Activated naive CD4-positive, alpha-beta T cell treated with anti-CD3 and anti-CD28 coated beads, Interleukin-2, amount 10 ng/mL, durations not matched to agents 7 days and 5 days (primary cell): ENCODE measurements at regions not wholly inside any gene's neighbourhood (a gene's known extent, or its start where the extent isn't known, plus 50 kb on each side); places are given as distances from the start of the nearest gene placed in this dataset.
"Not testable (repeated sequence)": the region's sequence is repeated elsewhere in the genome, so short reads cannot be mapped to it uniquely, and the experiment has no call there.

Experiments used
- CTCF ChIA-PET: fragments of 350-600 bp; sonication (Branson Sonifier 250); formaldehyde crosslinking; loops from one replicate; lab custom pipeline; 2021; ENCODE audit warnings: antibody characterized with exemption; lab: Charles Lee
- DNase-seq: peaks from one replicate; pipeline ENCODE4 v3.0.0-alpha.2; 2020
- H3K27ac Mint-ChIP-seq: one replicate; pipeline ENCODE4 v1.8.0; 2021; ENCODE audit warnings: mild to moderate bottlenecking, moderate library complexity, mixed read lengths
- H3K27me3 Mint-ChIP-seq: one replicate; pipeline ENCODE4 v1.8.0; 2021; ENCODE audit warnings: mild to moderate bottlenecking, mixed read lengths
- H3K36me3 Mint-ChIP-seq: one replicate; pipeline ENCODE4 v1.8.0; 2021; ENCODE audit warnings: mixed read lengths
- H3K4me1 Mint-ChIP-seq: one replicate; pipeline ENCODE4 v1.8.0; 2021; ENCODE audit warnings: mixed read lengths
- H3K4me3 Mint-ChIP-seq: one replicate; pipeline ENCODE4 v1.8.0; 2021; ENCODE audit warnings: mild to moderate bottlenecking, moderate library complexity, mixed read lengths
- H3K9me3 Mint-ChIP-seq: one replicate; pipeline ENCODE4 v1.8.0; 2021; ENCODE audit warnings: mixed read lengths

GRCh38 chrX:74160358-74160757 lies 143.6 kb upstream of the ZCCHC13 start:
- Mint-ChIP-seq H3K4me1 (no peaks in the 10 kb centered on the region), H3K36me3 (no peaks in the 10 kb centered on the region), H3K27ac (no peak overlapping the region), H3K27me3 (no peaks in the 10 kb centered on the region), H3K4me3 (no peak overlapping the region), H3K9me3 (no peaks in the 10 kb centered on the region)
- no peak for DNase-seq
- CTCF ChIA-PET: no interaction called here

- CTCF ChIA-PET: no interaction called here
- Mint-ChIP-seq H3K36me3 (no peaks in the 10 kb centered on the region), H3K4me1 (no peaks in the 10 kb centered on the region), H3K9me3 (no peaks in the 10 kb centered on the region), H3K4me3 (no peak overlapping the region), H3K27ac (no peak overlapping the region), H3K27me3 (no peaks in the 10 kb centered on the region)
- no peak for DNase-seq
Measured at GRCh38 chrX:74147439-74147838, 156.5 kb upstream of the ZCCHC13 start.

- no peaks in the 10 kb centered on the region for H3K36me3 Mint-ChIP-seq
- no peaks in the 10 kb centered on the region for H3K4me1 Mint-ChIP-seq
- no peaks in the 10 kb centered on the region for H3K27me3 Mint-ChIP-seq
- no peak overlapping the region for H3K27ac Mint-ChIP-seq
- no peak for DNase-seq
- no peaks in the 10 kb centered on the region for H3K9me3 Mint-ChIP-seq
- CTCF ChIA-PET: no interaction called here
- no peak overlapping the region for H3K4me3 Mint-ChIP-seq
Measured at GRCh38 chrX:74138943-74139342, 165.0 kb upstream of the ZCCHC13 start.

DNA sequence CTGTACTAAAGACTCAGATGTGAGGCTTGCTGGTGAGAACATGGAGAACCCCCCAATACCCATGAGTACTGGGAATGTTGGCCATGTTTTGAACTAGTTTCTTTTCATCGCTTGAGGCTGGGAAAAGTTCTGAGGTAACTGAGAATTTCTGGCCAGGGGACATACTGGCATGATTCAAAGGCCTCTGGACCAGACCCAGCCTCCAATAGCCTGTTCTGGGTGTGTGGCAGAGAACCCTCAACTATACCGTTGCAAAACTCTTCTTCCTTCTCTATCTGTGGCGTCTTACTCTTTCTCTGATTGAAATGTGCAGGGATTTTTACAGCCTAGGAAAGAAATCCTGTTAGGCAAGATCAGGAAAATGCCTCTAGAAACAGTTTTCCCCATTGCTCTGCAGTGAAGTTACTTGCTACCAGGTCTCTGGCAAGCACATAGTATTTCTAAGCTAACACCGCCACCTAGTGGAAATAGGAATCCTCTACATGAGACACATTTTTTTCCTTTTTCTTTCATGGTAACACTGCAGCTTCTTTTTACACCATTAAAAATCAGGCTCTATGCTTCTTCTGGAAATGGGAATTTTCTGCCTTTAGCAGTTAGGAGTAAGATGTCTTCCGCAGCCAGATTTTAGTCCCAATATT lies 170.7 kb upstream of the ZCCHC13 start:
- no peaks in the 10 kb centered on the region for H3K27me3 Mint-ChIP-seq
- CTCF ChIA-PET: interaction anchor here (1.6 to 1.9 kb wide), 2 partner anchors 211 to 280 kb away, joined by 6 read pairs; partner anchors contain the start of gene XIST
- no peaks in the 10 kb centered on the region for H3K36me3 Mint-ChIP-seq
- DNase-seq: no peak
- H3K27ac Mint-ChIP-seq: no peak overlapping the region
- H3K4me3 Mint-ChIP-seq: no peak overlapping the region
- H3K4me1 Mint-ChIP-seq: no peaks in the 10 kb centered on the region
- H3K9me3 Mint-ChIP-seq: no peaks in the 10 kb centered on the region

GRCh38 chrX:74132280-74132679 lies 171.7 kb upstream of the ZCCHC13 start:
- H3K9me3 Mint-ChIP-seq: no peaks in the 10 kb centered on the region
- no peaks in the 10 kb centered on the region for H3K4me1 Mint-ChIP-seq
- no peak overlapping the region for H3K4me3 Mint-ChIP-seq
- H3K36me3 Mint-ChIP-seq: no peaks in the 10 kb centered on the region
- H3K27ac Mint-ChIP-seq: no peak overlapping the region
- DNase-seq: no peak
- H3K27me3 Mint-ChIP-seq: no peaks in the 10 kb centered on the region
- CTCF ChIA-PET: interaction anchor here (1.6 kb wide), 1 partner anchor 279 kb away, joined by 6 read pairs; the partner anchor contains the start of gene XIST

DNA sequence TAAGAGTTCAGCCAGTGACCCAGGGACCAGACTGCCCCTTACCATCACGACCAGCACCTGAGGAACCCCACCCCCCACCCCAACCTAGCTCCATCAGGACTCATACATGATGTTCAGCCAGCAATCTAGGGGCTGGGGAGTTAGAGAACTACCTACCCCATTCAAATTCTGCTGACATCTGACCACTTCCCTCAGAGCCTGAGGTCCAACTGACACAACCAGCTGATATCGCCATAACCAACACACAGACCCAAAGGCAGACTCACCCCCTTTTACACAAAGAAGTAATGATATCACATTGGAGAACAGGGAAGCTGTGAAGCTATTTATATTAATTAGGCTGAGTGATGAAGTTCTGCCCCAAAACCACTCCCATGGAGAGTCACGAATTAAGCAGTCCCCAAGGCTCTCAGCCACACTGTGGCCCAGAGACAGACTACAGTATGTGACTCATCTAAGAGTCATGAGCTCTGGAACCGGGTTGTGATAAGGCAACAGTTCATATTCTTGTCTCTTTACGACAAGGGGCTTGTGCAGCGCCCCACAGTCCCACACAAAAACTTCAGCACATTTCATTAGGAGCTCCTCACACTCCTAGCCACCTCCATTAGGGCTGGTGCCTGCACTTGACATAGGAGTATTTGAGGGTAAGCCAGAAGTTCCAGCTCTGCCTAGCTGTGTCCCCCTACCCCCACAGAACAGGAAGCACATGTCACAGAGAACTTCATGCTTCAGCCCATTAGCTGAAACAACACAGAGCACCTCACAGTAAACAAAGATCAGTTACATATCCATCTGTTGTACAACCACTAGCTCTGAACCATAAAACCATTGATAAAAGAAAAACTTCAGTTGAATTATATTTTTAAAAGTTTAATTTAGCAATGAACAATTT lies 184.7 kb upstream of the ZCCHC13 start:
- Mint-ChIP-seq H3K9me3 (no peaks in the 10 kb centered on the region), H3K4me3 (no peak overlapping the region), H3K27ac (no peak overlapping the region), H3K4me1 (no peaks in the 10 kb centered on the region), H3K27me3 (no peaks in the 10 kb centered on the region), H3K36me3 (no peaks in the 10 kb centered on the region)
- CTCF ChIA-PET: no interaction called here
- no peak for DNase-seq

DNA sequence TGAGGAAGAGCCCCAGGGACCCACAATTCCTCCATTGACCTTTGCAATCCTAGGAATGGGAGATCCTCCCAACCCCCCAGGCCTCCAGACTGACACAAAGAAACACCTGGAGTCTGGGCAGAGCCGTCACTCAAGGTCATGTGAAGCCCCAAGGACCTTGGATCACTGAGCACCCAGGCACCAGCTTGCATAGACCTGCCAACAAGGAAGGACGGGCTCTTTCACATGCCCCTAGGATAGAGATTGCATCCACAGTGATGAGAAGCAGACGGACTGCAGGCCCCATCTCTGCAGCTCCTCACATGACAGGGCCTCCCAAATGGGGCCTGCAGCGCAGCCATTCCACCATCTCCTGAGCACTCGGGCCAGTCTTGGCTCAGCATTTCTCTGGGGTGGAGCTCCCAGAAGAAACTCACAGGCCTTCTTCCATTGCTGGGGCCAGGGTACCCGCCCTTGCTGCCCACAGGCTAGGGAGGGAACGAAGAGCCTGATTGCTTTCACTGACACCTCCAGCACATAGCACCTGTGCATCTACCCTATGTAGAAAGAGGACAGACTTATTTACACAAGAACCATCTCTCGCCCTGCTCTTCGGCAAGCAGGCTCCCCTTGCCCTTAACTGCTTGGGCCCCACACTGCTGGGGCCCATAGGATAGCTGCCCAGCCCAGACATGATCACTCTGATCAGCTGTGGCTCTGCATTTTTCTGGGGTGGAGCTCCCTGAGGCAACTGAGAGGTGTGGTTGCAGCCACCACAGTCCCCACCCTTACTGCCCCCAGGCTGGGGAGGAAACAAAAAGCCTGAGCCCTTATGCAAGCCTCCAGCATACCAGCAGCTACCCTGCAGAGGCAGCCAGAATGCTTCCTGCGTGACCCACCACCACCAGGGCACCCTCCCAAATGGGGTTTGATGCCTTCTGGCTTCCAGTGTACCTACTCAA lies 185.7 kb upstream of the ZCCHC13 start:
- Mint-ChIP-seq H3K4me3 (no peak overlapping the region), H3K9me3 (no peaks in the 10 kb centered on the region), H3K27ac (no peak overlapping the region), H3K27me3 (no peaks in the 10 kb centered on the region), H3K4me1 (no peaks in the 10 kb centered on the region), H3K36me3 (no peaks in the 10 kb centered on the region)
- CTCF ChIA-PET: no interaction called here
- DNase-seq: no peak

- Mint-ChIP-seq H3K27ac (no peak overlapping the region), H3K27me3 (no peaks in the 10 kb centered on the region), H3K9me3 (no peaks in the 10 kb centered on the region), H3K4me3 (no peak overlapping the region), H3K36me3 (no peaks in the 10 kb centered on the region), H3K4me1 (no peaks in the 10 kb centered on the region)
- no peak for DNase-seq
- CTCF ChIA-PET: interaction anchor here (0.7 kb wide), 1 partner anchor 273 kb away, joined by 3 read pairs; no protein-coding TSS in a partner anchor
Measured at GRCh38 chrX:74111245-74111644, 192.7 kb upstream of the ZCCHC13 start.

- CTCF ChIA-PET: no interaction called here
- H3K9me3 Mint-ChIP-seq: no peaks in the 10 kb centered on the region
- no peak for DNase-seq
- no peaks in the 10 kb centered on the region for H3K36me3 Mint-ChIP-seq
- no peak overlapping the region for H3K4me3 Mint-ChIP-seq
- H3K27ac Mint-ChIP-seq: no peak overlapping the region
- H3K4me1 Mint-ChIP-seq: no peaks in the 10 kb centered on the region
- H3K27me3 Mint-ChIP-seq: no peaks in the 10 kb centered on the region
Measured at GRCh38 chrX:74107666-74108065, 196.3 kb upstream of the ZCCHC13 start.

- no peaks in the 10 kb centered on the region for H3K4me1 Mint-ChIP-seq
- no peak overlapping the region for H3K4me3 Mint-ChIP-seq
- H3K36me3 Mint-ChIP-seq: no peaks in the 10 kb centered on the region
- H3K27ac Mint-ChIP-seq: no peak overlapping the region
- no peak for DNase-seq
- CTCF ChIA-PET: no interaction called here
- no peaks in the 10 kb centered on the region for H3K27me3 Mint-ChIP-seq
- H3K9me3 Mint-ChIP-seq: no peaks in the 10 kb centered on the region
Measured at GRCh38 chrX:74104356-74105015, 199.5 kb upstream of the ZCCHC13 start.

- H3K9me3 Mint-ChIP-seq, CTCF ChIA-PET: not testable (repeated sequence)
Measured at GRCh38 chrX:74098407-74098806, 205.6 kb upstream of the ZCCHC13 start.

DNA sequence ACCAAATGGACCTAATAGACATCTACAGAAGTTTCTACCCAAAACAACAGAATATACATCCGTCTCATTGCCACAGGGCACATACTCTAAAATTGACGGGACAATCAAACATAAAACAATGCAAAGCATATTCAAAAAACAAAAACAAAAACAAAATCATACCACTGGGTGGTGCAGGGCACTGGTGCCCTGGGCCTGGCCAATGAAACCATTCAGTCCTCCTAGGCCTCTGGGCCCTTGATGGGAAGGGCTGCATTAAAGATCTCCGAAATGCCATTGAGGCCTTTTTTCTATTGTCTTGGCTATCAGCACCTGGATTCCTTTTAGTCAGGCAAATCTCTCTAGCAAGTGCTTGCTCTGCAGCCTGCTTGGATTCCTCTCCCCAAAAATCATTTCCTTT lies 213.9 kb upstream of the ZCCHC13 start:
- no peaks in the 10 kb centered on the region for H3K36me3 Mint-ChIP-seq

More at GRCh38 chrX:74098407-74098806, 205.6 kb upstream of the ZCCHC13 start:
- H3K4me3 Mint-ChIP-seq, DNase-seq, H3K4me1 Mint-ChIP-seq, H3K27me3 Mint-ChIP-seq, H3K36me3 Mint-ChIP-seq, H3K27ac Mint-ChIP-seq: not testable (repeated sequence)

GRCh38 chrX:74085642-74086236 lies 218.2 kb upstream of the ZCCHC13 start:
- Mint-ChIP-seq H3K4me1 (no peaks in the 10 kb centered on the region), H3K36me3 (no peaks in the 10 kb centered on the region), H3K27ac (no peak overlapping the region), H3K4me3 (no peak overlapping the region), H3K9me3 (peaks cover 4% of the 10 kb centered on the region), H3K27me3 (no peaks in the 10 kb centered on the region)
- DNase-seq: no peak
- CTCF ChIA-PET: no interaction called here

More for the DNA sequence above, 213.9 kb upstream of the ZCCHC13 start:
- CTCF ChIA-PET: no interaction called here
- H3K27me3 Mint-ChIP-seq: no peaks in the 10 kb centered on the region
- peaks cover 4% of the 10 kb centered on the region for H3K9me3 Mint-ChIP-seq
- no peak for DNase-seq
- no peak overlapping the region for H3K27ac Mint-ChIP-seq
- no peak overlapping the region for H3K4me3 Mint-ChIP-seq
- no peaks in the 10 kb centered on the region for H3K4me1 Mint-ChIP-seq
